ENCODE measurements at regions not wholly inside any gene's neighbourhood (a gene's known extent, or its start where the extent isn't known, plus 50 kb on each side); places are given as distances from the start of the nearest gene placed in this dataset.

GRCh38 chr16:66002601-66003000 lies 363.9 kb upstream of the CDH5 start:
- DNase-seq: no peak

GRCh38 chr16:66001432-66001831 lies 365.1 kb upstream of the CDH5 start:
- DNase-seq: no peak

GRCh38 chr16:65998443-65998842 lies 368.0 kb upstream of the CDH5 start:
- DNase-seq: peak; percentile 12

GRCh38 chr16:65994291-65994690 lies 372.2 kb upstream of the CDH5 start:
- DNase-seq: peak; percentile 52

GRCh38 chr16:65991149-65991701 lies 375.3 kb upstream of the CDH5 start:
- no peak for DNase-seq

- no peak for DNase-seq
Observed at GRCh38 chr16:65989861-65990604, 376.5 kb upstream of the CDH5 start.

- DNase-seq: no peak
Observed at GRCh38 chr16:65988024-65988595, 378.4 kb upstream of the CDH5 start.

GRCh38 chr16:65984296-65984695 lies 382.2 kb upstream of the CDH5 start:
- no peak for DNase-seq

GRCh38 chr16:65981057-65981456 lies 385.4 kb upstream of the CDH5 start:
- no peak for DNase-seq

GRCh38 chr16:65975049-65975708 lies 391.3 kb upstream of the CDH5 start:
- peak; percentile 87 for DNase-seq

GRCh38 chr16:65967376-65967775 lies 399.1 kb upstream of the CDH5 start:
- DNase-seq: peak; percentile 69

GRCh38 chr16:65965628-65966027 lies 400.9 kb upstream of the CDH5 start:
- no peak for DNase-seq

- no peak for DNase-seq
Observed at GRCh38 chr16:65964752-65965151, 401.7 kb upstream of the CDH5 start.

GRCh38 chr16:65961476-65962143 lies 404.9 kb upstream of the CDH5 start:
- peak; percentile 18 for DNase-seq

- DNase-seq: no peak
Observed at GRCh38 chr16:65959983-65960382, 406.5 kb upstream of the CDH5 start.

- DNase-seq: no peak
Observed at GRCh38 chr16:65958086-65958485, 408.4 kb upstream of the CDH5 start.

GRCh38 chr16:65956100-65956499 lies 410.4 kb upstream of the CDH5 start:
- DNase-seq: no peak

- no peak for DNase-seq
Observed at GRCh38 chr16:65954446-65954845, 412.0 kb upstream of the CDH5 start.

- DNase-seq: no peak
Observed at GRCh38 chr16:65950211-65950610, 416.3 kb upstream of the CDH5 start.

GRCh38 chr16:65948361-65948760 lies 418.1 kb upstream of the CDH5 start:
- DNase-seq: no peak

GRCh38 chr16:65947951-65948350 lies 418.5 kb upstream of the CDH5 start:
- DNase-seq: no peak

- no peak for DNase-seq
Observed at GRCh38 chr16:65945493-65945892, 421.0 kb upstream of the CDH5 start.

GRCh38 chr16:65944361-65944760 lies 422.1 kb upstream of the CDH5 start:
- no peak for DNase-seq

All from fibroblast of skin of right biceps (primary cell).